Spleen (tissue), 7 donors: ENCODE measurements at regions not wholly inside any gene's neighbourhood (a gene's known extent, or its start where the extent isn't known, plus 50 kb on each side); places are given as distances from the start of the nearest gene placed in this dataset.

Source experiments
- POLR2A ChIP-seq, 3 donors: fragments of 450-650 bp; IDR thresholded peaks; one replicate each; pipeline ENCODE4 v1.5.1; 2017; ENCODE audit warnings: antibody characterized with exemption in 3 of 3, mild to moderate bottlenecking in 1 of 3
- POLR2AphosphoS5 ChIP-seq, 3 donors: sonication (generic); formaldehyde crosslinking; IDR thresholded peaks; one replicate each; pipeline ENCODE4 v1.5.1; 2017; ENCODE audit warnings: antibody characterized with exemption in 3 of 3
- TF ChIP-seq, protein P1 (sequence below), 11 experiments: fragments of 200-600 bp in 7 of 11; fragments of 450-650 bp in 4 of 11; sonication (generic) in 4 of 11; IDR thresholded peaks in 8 of 11; conservative IDR thresholded peaks in 3 of 11; 1 replicate in 7 of 11; 2 replicates in 4 of 11; pipeline versions ENCODE4 v1.4.0 to v1.8.0; 2016 to 2021; ENCODE audit warnings: antibody characterized with exemption in 11 of 11, inconsistent platforms in 4 of 11, mild to moderate bottlenecking in 1 of 11
- donor health status: DM: no; HTN: no; CAD: no; lungs with moderate emphysema.
- donor health status: DM: no; HTN: no; CAD: no.
- donor health status: DM: no; HTN: no; CAD: no.

GRCh38 chr18:64929036-64929435 is 780.1 kb upstream of the LINC00305 start:
- no peak for TF ChIP-seq POLR2A (IDR thresholded peaks at IDR 0.05)
- TF ChIP-seq, protein P1, sequence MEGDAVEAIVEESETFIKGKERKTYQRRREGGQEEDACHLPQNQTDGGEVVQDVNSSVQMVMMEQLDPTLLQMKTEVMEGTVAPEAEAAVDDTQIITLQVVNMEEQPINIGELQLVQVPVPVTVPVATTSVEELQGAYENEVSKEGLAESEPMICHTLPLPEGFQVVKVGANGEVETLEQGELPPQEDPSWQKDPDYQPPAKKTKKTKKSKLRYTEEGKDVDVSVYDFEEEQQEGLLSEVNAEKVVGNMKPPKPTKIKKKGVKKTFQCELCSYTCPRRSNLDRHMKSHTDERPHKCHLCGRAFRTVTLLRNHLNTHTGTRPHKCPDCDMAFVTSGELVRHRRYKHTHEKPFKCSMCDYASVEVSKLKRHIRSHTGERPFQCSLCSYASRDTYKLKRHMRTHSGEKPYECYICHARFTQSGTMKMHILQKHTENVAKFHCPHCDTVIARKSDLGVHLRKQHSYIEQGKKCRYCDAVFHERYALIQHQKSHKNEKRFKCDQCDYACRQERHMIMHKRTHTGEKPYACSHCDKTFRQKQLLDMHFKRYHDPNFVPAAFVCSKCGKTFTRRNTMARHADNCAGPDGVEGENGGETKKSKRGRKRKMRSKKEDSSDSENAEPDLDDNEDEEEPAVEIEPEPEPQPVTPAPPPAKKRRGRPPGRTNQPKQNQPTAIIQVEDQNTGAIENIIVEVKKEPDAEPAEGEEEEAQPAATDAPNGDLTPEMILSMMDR (IDR thresholded peaks at IDR 0.05 in 8 of 11, conservative IDR thresholded peaks at IDR 0.05 in 3 of 11) = no peak
- TF ChIP-seq POLR2AphosphoS5 (IDR thresholded peaks at IDR 0.05) = no peak
